ENCODE measurements at regions not wholly inside any gene's neighbourhood (a gene's known extent, or its start where the extent isn't known, plus 50 kb on each side); places are given as distances from the start of the nearest gene placed in this dataset.
A peak's percentile ranks its signal among the peaks of the same experiment; 100 is the strongest.

GRCh38 chr2:120624061-120624737 lies 111.5 kb upstream of the GLI2 start:
- ATAC-seq (no peak; the same call in 2 of the 3 replicates), DNase-seq (ENCODE audit: low spot score) (no peak), FAIRE-seq (no peak)
- BruUV-seq (replicated peaks), result no TSS peak
- H2AFZ ChIP-seq (ENCODE audit: low read length), result no peak overlapping the region
- intact Hi-C loops (cut with micrococcal nuclease; ENCODE audit: unreplicated experiment) (no loop called here), in situ Hi-C loops (cut with HindIII; ENCODE audit: extremely low pct_ligation_motif_present, low pct_unique_long_range_greater_than_20kb) (no loop called here)
- no peaks in the 10 kb centered on the region for H3K36me3 ChIP-seq (replicated peaks in 1 of 2; ENCODE audit: control insufficient read depth in 1 of 2, insufficient read depth in 2 of 2, low read length in 2 of 2)
- no peak overlapping the region for H3K4me3 ChIP-seq (replicated peaks in 1 of 3; ENCODE audit: insufficient read depth in 1 of 3, low read depth in 2 of 3, low read length in 3 of 3)
- no peaks in the 10 kb centered on the region for H4K20me1 ChIP-seq (ENCODE audit: insufficient read depth, low read length)
- H3K9me3 ChIP-seq (ENCODE audit: low read length), result peaks cover 3% of the 10 kb centered on the region; the same call in 1 of the 2 replicates
- no peak overlapping the region for H3K27ac ChIP-seq (ENCODE audit: extremely low read length, insufficient read depth, low read length)
- ChIA-PET POLR2A (no interaction called here), CTCF (ENCODE audit: low intra/inter-chr PET ratio, low total read pairs) (no interaction called here)
- TF ChIP-seq ZNF263 (CRISPR knock-in tag; IDR thresholded peaks at IDR 0.05), result peak; percentile 42; the same call in 1 of the 2 replicates
- no peak for TF ChIP-seq HIVEP1 (CRISPR knock-in tag; IDR thresholded peaks at IDR 0.05)
- H3K4me2 ChIP-seq (ENCODE audit: low read depth, low read length), result no peak overlapping the region
- H3K4me1 ChIP-seq (ENCODE audit: insufficient read depth, low read length), result peaks cover 32% of the 10 kb centered on the region
- H3K9ac ChIP-seq (ENCODE audit: insufficient read depth, low read depth, low read length), result no peak overlapping the region
- peaks cover 4 to 23% of the 10 kb centered on the region in 2 experiments; a peak in 3 of 5 replicates for H3K27me3 ChIP-seq (ENCODE audit: control insufficient read depth in 1 of 2, insufficient read depth in 2 of 2, low read length in 2 of 2)
- H3K79me2 ChIP-seq (ENCODE audit: insufficient read depth, low read length), result no peaks in the 10 kb centered on the region
- 27% methylated on average over 5 of the region's 8 CpGs for WGBS (ENCODE audit: low lambda C conversion rate)

GRCh38 chr2:120624738-120625446 lies 110.8 kb upstream of the GLI2 start:
- intact Hi-C loops (cut with micrococcal nuclease; ENCODE audit: unreplicated experiment) (no loop called here), in situ Hi-C loops (cut with HindIII; ENCODE audit: extremely low pct_ligation_motif_present, low pct_unique_long_range_greater_than_20kb) (no loop called here)
- Histone ChIP-seq H3K9me3 (ENCODE audit: low read length) (peaks cover 3% of the 10 kb centered on the region; the same call in 1 of the 2 replicates), H4K20me1 (ENCODE audit: insufficient read depth, low read length) (no peaks in the 10 kb centered on the region), H3K79me2 (ENCODE audit: insufficient read depth, low read length) (no peaks in the 10 kb centered on the region), H3K9ac (ENCODE audit: insufficient read depth, low read depth, low read length) (no peak overlapping the region), H2AFZ (ENCODE audit: low read length) (no peak overlapping the region), H3K4me2 (ENCODE audit: low read depth, low read length) (no peak overlapping the region), H3K27ac (ENCODE audit: extremely low read length, insufficient read depth, low read length) (no peak overlapping the region), H3K36me3 (replicated peaks in 1 of 2; ENCODE audit: control insufficient read depth in 1 of 2, insufficient read depth in 2 of 2, low read length in 2 of 2) (no peaks in the 10 kb centered on the region), H3K27me3 (ENCODE audit: control insufficient read depth in 1 of 2, insufficient read depth in 2 of 2, low read length in 2 of 2) (peaks cover 4 to 29% of the 10 kb centered on the region in 2 experiments; a peak in 3 of 5 replicates), H3K4me3 (replicated peaks in 1 of 3; ENCODE audit: insufficient read depth in 1 of 3, low read depth in 2 of 3, low read length in 3 of 3) (no peak overlapping the region), H3K4me1 (ENCODE audit: insufficient read depth, low read length) (peaks cover 25% of the 10 kb centered on the region)
- no TSS peak for BruUV-seq (replicated peaks)
- DNase-seq (ENCODE audit: low spot score) (no peak), FAIRE-seq (no peak), ATAC-seq (peak; percentile 45)
- ChIA-PET CTCF (ENCODE audit: low intra/inter-chr PET ratio, low total read pairs) (no interaction called here), POLR2A (no interaction called here)
- 37% methylated on average over 11 of the region's 15 CpGs for WGBS (ENCODE audit: low lambda C conversion rate)
- TF ChIP-seq FLYWCH1 (CRISPR knock-in tag; IDR thresholded peaks at IDR 0.05) (no peak), ZFX (CRISPR knock-in tag; IDR thresholded peaks at IDR 0.05; ENCODE audit: low read depth) (no peak), KDM6A (CRISPR knock-in tag; IDR thresholded peaks at IDR 0.05; ENCODE audit: low read depth) (no peak), ZNF607 (CRISPR knock-in tag; IDR thresholded peaks at IDR 0.05; ENCODE audit: borderline replicate concordance) (0 out of 2 replicates have a peak, but pooled peaks have one; percentile 37), MAX (IDR thresholded peaks at IDR 0.05) (0 out of 2 replicates have a peak, but pooled peaks have one; percentile 27), ZNF253 (CRISPR knock-in tag; IDR thresholded peaks at IDR 0.05; ENCODE audit: borderline replicate concordance) (no peak), ZBTB33 (CRISPR knock-in tag; IDR thresholded peaks at IDR 0.05) (no peak), ZUFSP (CRISPR knock-in tag; IDR thresholded peaks at IDR 0.05; ENCODE audit: borderline replicate concordance) (no peak), TRAFD1 (CRISPR knock-in tag; IDR thresholded peaks at IDR 0.05; ENCODE audit: borderline replicate concordance) (no peak)
